Ishikawa (cell line): ENCODE measurements at regions not wholly inside any gene's neighbourhood (a gene's known extent, or its start where the extent isn't known, plus 50 kb on each side); places are given as distances from the start of the nearest gene placed in this dataset.

Source experiments
- CEBPB ChIP-seq: IDR thresholded peaks from 2 replicates; pipeline ENCODE4 v1.6.1; 2012
- CREB1 ChIP-seq: IDR thresholded peaks from 2 replicates; pipeline ENCODE4 v1.6.1; 2012; ENCODE audit warnings: low read depth
- EGR1 ChIP-seq: IDR thresholded peaks from 2 replicates; pipeline ENCODE4 v1.6.1; 2012
- EP300 ChIP-seq: IDR thresholded peaks from 2 replicates; pipeline ENCODE4 v1.6.1; 2012; ENCODE audit warnings: borderline replicate concordance
- FOXM1 ChIP-seq: IDR thresholded peaks from 2 replicates; pipeline ENCODE4 v1.6.1; 2012; ENCODE audit warnings: low read depth, borderline replicate concordance
- MAX ChIP-seq: IDR thresholded peaks from 2 replicates; pipeline ENCODE4 v1.6.1; 2012
- NFIC ChIP-seq: IDR thresholded peaks from 2 replicates; pipeline ENCODE4 v1.6.1; 2012
- RAD21 ChIP-seq: IDR thresholded peaks from 2 replicates; pipeline ENCODE4 v1.6.1; 2012; ENCODE audit warnings: low read depth
- REST ChIP-seq: IDR thresholded peaks from 2 replicates; pipeline ENCODE4 v1.6.1; 2012; ENCODE audit warnings: low read depth, mild to moderate bottlenecking
- TAF1 ChIP-seq: IDR thresholded peaks from 2 replicates; pipeline ENCODE4 v1.6.1; 2012; ENCODE audit warnings: low read depth, mild to moderate bottlenecking
- TCF12 ChIP-seq: IDR thresholded peaks from 2 replicates; pipeline ENCODE4 v1.6.1; 2012; ENCODE audit warnings: low read depth
- TEAD4 ChIP-seq: IDR thresholded peaks from 2 replicates; pipeline ENCODE4 v1.6.1; 2012
- USF1 ChIP-seq: IDR thresholded peaks from 2 replicates; pipeline ENCODE4 v1.6.1; 2012
- YY1 ChIP-seq: IDR thresholded peaks from 2 replicates; pipeline ENCODE4 v1.6.1; 2012; ENCODE audit warnings: low read depth
- ZBTB7A ChIP-seq: IDR thresholded peaks from 2 replicates; pipeline ENCODE4 v1.6.1; 2012; ENCODE audit warnings: low read depth

- no peak for TF ChIP-seq CREB1
- no peak for TF ChIP-seq YY1
- no peak for TF ChIP-seq CEBPB
- no peak for TF ChIP-seq MAX
- no peak for TF ChIP-seq TAF1
- TF ChIP-seq NFIC, result no peak
- no peak for TF ChIP-seq FOXM1
- no peak for TF ChIP-seq REST
- no peak for TF ChIP-seq USF1
- TF ChIP-seq TCF12, result no peak
- no peak for TF ChIP-seq ZBTB7A
- TF ChIP-seq EP300, result no peak
- no peak for TF ChIP-seq EGR1
- TF ChIP-seq RAD21, result no peak
- TF ChIP-seq TEAD4, result no peak
These were observed 1522.5 kb upstream of the PRMT6 start for GRCh38 chr1:105533996-105534395.

GRCh38 chr1:105544475-105544874 lies 1512.0 kb upstream of the PRMT6 start:
- no peak for TF ChIP-seq ZBTB7A
- no peak for TF ChIP-seq EP300
- TF ChIP-seq CEBPB, result no peak
- TF ChIP-seq USF1, result no peak
- no peak for TF ChIP-seq FOXM1
- TF ChIP-seq YY1, result no peak

- no peak for TF ChIP-seq ZBTB7A
- TF ChIP-seq CREB1, result no peak
- no peak for TF ChIP-seq CEBPB
- TF ChIP-seq TAF1, result no peak
- TF ChIP-seq MAX, result no peak
- no peak for TF ChIP-seq YY1
- TF ChIP-seq USF1, result no peak
- TF ChIP-seq NFIC, result no peak
- 0 out of 2 replicates have a peak, but pooled peaks have one; percentile 19 for TF ChIP-seq TCF12
- TF ChIP-seq EP300, result peak; percentile 27; the same call in 1 of the 2 replicates
- TF ChIP-seq RAD21, result no peak
- no peak for TF ChIP-seq REST
- no peak for TF ChIP-seq EGR1
- TF ChIP-seq TEAD4, result peak; percentile 71
- TF ChIP-seq FOXM1, result no peak
These were observed 1500.2 kb upstream of the PRMT6 start for GRCh38 chr1:105556266-105556665.

- TF ChIP-seq CREB1, result no peak
- no peak for TF ChIP-seq EP300
- no peak for TF ChIP-seq EGR1
- TF ChIP-seq TCF12, result no peak
- TF ChIP-seq TAF1, result no peak
- TF ChIP-seq USF1, result no peak
- TF ChIP-seq CEBPB, result no peak
- no peak for TF ChIP-seq ZBTB7A
- TF ChIP-seq NFIC, result no peak
- TF ChIP-seq TEAD4, result no peak
- TF ChIP-seq REST, result no peak
- TF ChIP-seq FOXM1, result no peak
- TF ChIP-seq RAD21, result no peak
- TF ChIP-seq MAX, result no peak
- no peak for TF ChIP-seq YY1
These were observed 1498.5 kb upstream of the PRMT6 start for GRCh38 chr1:105558023-105558422.
